SU-DHL-6 (cell line): ENCODE measurements at regions not wholly inside any gene's neighbourhood (a gene's known extent, or its start where the extent isn't known, plus 50 kb on each side); places are given as distances from the start of the nearest gene placed in this dataset.

Experiments used
- CTCF ChIP-seq: fragments of 200-600 bp; sonication (generic); IDR thresholded peaks from one replicate; pipeline ENCODE4 v1.5.1; 2017; ENCODE audit warnings: antibody characterized with exemption, mild to moderate bottlenecking, low read length, moderate library complexity; ENCODE audit not compliant: insufficient read depth, poor library complexity, severe bottlenecking
- EZH2phosphoT487 ChIP-seq: fragments of 200-600 bp; sonication (generic), shearing (Covaris generic); conservative IDR thresholded peaks from 2 replicates; pipeline ENCODE4 v1.6.1; 2018; ENCODE audit warnings: mild to moderate bottlenecking, antibody characterized with exemption, low read length, moderate library complexity, mixed read lengths

DNA sequence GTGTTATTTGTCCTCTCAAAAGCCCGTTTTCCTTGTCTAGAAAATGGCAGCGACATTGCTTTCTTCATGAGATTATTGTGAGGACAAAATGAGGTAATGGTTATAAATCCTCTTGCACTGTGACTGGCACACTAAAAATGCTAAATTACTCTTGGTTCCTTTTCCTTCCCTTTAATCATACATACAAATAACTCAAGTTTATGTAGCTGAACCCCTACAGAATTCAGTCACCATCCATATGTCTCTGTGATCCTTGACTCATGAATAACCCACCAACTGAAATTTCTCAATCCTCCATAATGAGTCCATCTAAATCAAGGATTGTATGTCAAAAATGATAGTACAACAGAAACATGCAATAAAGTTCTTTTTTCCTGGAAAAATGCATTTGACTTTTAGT, 71.3 kb upstream of the VWC2 start:
- no peak for TF ChIP-seq CTCF
- TF ChIP-seq EZH2phosphoT487, result no peak
